ENCODE measurements at regions not wholly inside any gene's neighbourhood (a gene's known extent, or its start where the extent isn't known, plus 50 kb on each side); places are given as distances from the start of the nearest gene placed in this dataset.

DNA sequence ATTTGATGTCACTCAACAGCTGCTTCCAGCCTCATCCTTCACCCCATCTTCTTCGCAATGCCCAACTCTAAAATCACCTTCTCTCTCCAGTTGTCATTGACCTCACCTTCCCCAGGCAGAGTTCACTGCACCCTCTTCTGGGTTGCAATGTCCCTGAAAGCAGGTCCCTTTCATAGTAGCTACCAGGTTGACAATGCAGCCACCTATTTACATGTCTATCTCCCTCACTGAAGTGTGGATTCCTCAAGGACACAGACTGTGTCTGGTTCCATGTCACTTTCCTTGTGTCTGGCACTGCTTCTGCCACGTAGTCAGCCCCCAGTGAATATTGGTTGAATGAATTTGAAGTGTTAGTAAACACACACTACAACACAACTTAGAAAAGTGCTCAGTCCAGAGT lies 445.5 kb upstream of the WWC1 start:
- WGBS, result 92% methylated on average over 1 of the region's 2 CpGs

DNA sequence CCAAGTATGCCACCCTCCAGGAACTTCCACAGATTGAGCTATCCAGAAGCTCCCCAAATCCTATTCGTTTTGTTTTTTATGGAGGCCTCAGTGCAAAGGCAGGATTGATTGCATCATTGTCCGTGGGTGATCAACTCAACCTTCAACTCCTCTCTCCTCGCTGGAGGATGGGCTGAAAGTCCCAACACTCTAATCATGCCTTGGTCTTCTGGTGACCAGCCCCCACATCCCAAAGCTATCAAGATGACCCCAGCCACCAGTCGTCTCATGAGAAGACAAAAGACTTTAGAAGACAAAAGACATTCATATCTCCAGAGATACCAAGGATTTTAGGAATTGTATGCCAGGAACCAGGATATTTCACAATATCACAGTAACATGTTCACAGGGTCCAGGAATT lies 441.6 kb upstream of the WWC1 start:
- 87% methylated on average over 3 of the region's 4 CpGs for WGBS
- no peak overlapping the region for H2BK12ac ChIP-seq (ENCODE audit: low read length in 2 of 2)
- peaks cover 0 to 4% of the 10 kb centered on the region in 2 experiments for H3K27me3 ChIP-seq (ENCODE audit: control insufficient read depth in 1 of 2, insufficient read depth in 1 of 2, low read length in 2 of 2)
- no peak overlapping the region for H3K9ac ChIP-seq (ENCODE audit: low read length)
- no peak for DNase-seq
- H3K14ac ChIP-seq (ENCODE audit: low read length in 2 of 2), result no peak overlapping the region
- no peaks in the 10 kb centered on the region for H3K36me3 ChIP-seq (ENCODE audit: control insufficient read depth in 1 of 2, insufficient read depth in 2 of 2, low read depth in 1 of 2, low read length in 2 of 2)
- H3K4me1 ChIP-seq (ENCODE audit: control insufficient read depth, insufficient read depth, low read depth, low read length), result no peaks in the 10 kb centered on the region
- H2AK5ac ChIP-seq (ENCODE audit: low read length, severe bottlenecking), result no peak overlapping the region
- no peak overlapping the region for H3K4me2 ChIP-seq (ENCODE audit: low read length, poor library complexity, severe bottlenecking)
- H3K23ac ChIP-seq (ENCODE audit: low read length in 2 of 2), result no peak overlapping the region
- no peak overlapping the region for H3K4me3 ChIP-seq (ENCODE audit: insufficient read depth in 1 of 2, low read depth in 1 of 2, low read length in 2 of 2)
- no peak overlapping the region for H3K27ac ChIP-seq (ENCODE audit: low read length, poor library complexity, severe bottlenecking)
- no peak overlapping the region for H4K8ac ChIP-seq (ENCODE audit: low read length)
- H2BK15ac ChIP-seq (ENCODE audit: low read depth, poor library complexity, severe bottlenecking), result no peak overlapping the region
- H2BK120ac ChIP-seq (ENCODE audit: low read depth, low read length), result no peak overlapping the region
- no peak overlapping the region for H2AFZ ChIP-seq (ENCODE audit: low read depth, low read length)
- H3K79me1 ChIP-seq (replicated peaks; ENCODE audit: low read length, poor library complexity, severe bottlenecking), result peaks cover 12% of the 10 kb centered on the region
- no peaks in the 10 kb centered on the region for H3K9me3 ChIP-seq (ENCODE audit: control insufficient read depth, low read length)
- no peak overlapping the region for H3K4ac ChIP-seq (ENCODE audit: low read depth in 1 of 2, low read length in 2 of 2)
- H3K18ac ChIP-seq (ENCODE audit: low read depth in 1 of 2, low read length in 2 of 2), result no peak overlapping the region
- H2BK5ac ChIP-seq (ENCODE audit: low read depth, low read length, poor library complexity, severe bottlenecking), result no peak overlapping the region
- no peak overlapping the region for H4K91ac ChIP-seq (ENCODE audit: low read length)

More for the DNA sequence above, 445.5 kb upstream of the WWC1 start:
- Histone ChIP-seq H3K23ac (ENCODE audit: low read length in 2 of 2) (no peak overlapping the region), H3K9ac (ENCODE audit: low read length) (no peak overlapping the region), H3K36me3 (ENCODE audit: control insufficient read depth in 1 of 2, insufficient read depth in 2 of 2, low read depth in 1 of 2, low read length in 2 of 2) (no peaks in the 10 kb centered on the region), H3K14ac (ENCODE audit: low read length in 2 of 2) (no peak overlapping the region), H4K8ac (ENCODE audit: low read length) (no peak overlapping the region), H2AK5ac (ENCODE audit: low read length, severe bottlenecking) (no peak overlapping the region), H3K27me3 (ENCODE audit: control insufficient read depth in 1 of 2, insufficient read depth in 1 of 2, low read length in 2 of 2) (peaks cover 0 to 4% of the 10 kb centered on the region in 2 experiments), H3K79me1 (replicated peaks; ENCODE audit: low read length, poor library complexity, severe bottlenecking) (peaks cover 14% of the 10 kb centered on the region), H2BK5ac (ENCODE audit: low read depth, low read length, poor library complexity, severe bottlenecking) (no peak overlapping the region), H3K4me2 (ENCODE audit: low read length, poor library complexity, severe bottlenecking) (no peak overlapping the region), H2AFZ (ENCODE audit: low read depth, low read length) (no peak overlapping the region), H3K4me1 (ENCODE audit: control insufficient read depth, insufficient read depth, low read depth, low read length) (no peaks in the 10 kb centered on the region), H2BK15ac (ENCODE audit: low read depth, poor library complexity, severe bottlenecking) (no peak overlapping the region), H3K27ac (ENCODE audit: low read length, poor library complexity, severe bottlenecking) (no peak overlapping the region), H3K9me3 (ENCODE audit: control insufficient read depth, low read length) (no peaks in the 10 kb centered on the region), H4K91ac (ENCODE audit: low read length) (no peak overlapping the region), H3K18ac (ENCODE audit: low read depth in 1 of 2, low read length in 2 of 2) (no peak overlapping the region), H2BK120ac (ENCODE audit: low read depth, low read length) (no peak overlapping the region), H3K4ac (ENCODE audit: low read depth in 1 of 2, low read length in 2 of 2) (no peak overlapping the region), H2BK12ac (ENCODE audit: low read length in 2 of 2) (no peak overlapping the region), H3K4me3 (ENCODE audit: insufficient read depth in 1 of 2, low read depth in 1 of 2, low read length in 2 of 2) (no peak overlapping the region)
- no peak for DNase-seq

DNA sequence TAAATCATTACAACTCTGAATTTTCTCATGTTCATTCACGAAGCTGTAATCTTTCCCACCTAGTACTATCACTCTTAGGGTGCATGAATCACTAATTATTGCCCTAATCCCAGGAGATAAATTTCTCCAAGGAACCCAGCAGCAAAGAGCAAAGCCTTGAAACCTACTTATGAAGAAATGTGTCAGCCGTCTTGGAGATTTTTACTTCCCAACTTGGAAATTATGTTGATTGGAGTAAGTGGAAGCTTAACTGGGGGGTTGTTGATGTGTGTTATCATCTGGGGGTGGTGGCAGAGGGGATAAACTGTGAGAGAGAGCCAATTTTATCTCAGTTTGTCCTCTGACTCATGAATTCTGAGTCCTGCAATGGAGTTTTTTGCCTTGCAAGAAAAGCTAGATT lies 440.5 kb upstream of the WWC1 start:
- peaks cover 11% of the 10 kb centered on the region for H3K79me1 ChIP-seq (replicated peaks; ENCODE audit: low read length, poor library complexity, severe bottlenecking)
- H4K8ac ChIP-seq (ENCODE audit: low read length), result no peak overlapping the region
- no peak overlapping the region for H2BK15ac ChIP-seq (ENCODE audit: low read depth, poor library complexity, severe bottlenecking)
- WGBS, result 28% methylated on average over 2 of the region's 2 CpGs
- H3K4me1 ChIP-seq (ENCODE audit: control insufficient read depth, insufficient read depth, low read depth, low read length), result no peaks in the 10 kb centered on the region
- H3K4me2 ChIP-seq (ENCODE audit: low read length, poor library complexity, severe bottlenecking), result no peak overlapping the region
- peak; percentile 33 for DNase-seq
- H3K9ac ChIP-seq (ENCODE audit: low read length), result no peak overlapping the region
- H3K36me3 ChIP-seq (ENCODE audit: control insufficient read depth in 1 of 2, insufficient read depth in 2 of 2, low read depth in 1 of 2, low read length in 2 of 2), result no peaks in the 10 kb centered on the region
- no peak overlapping the region for H2BK120ac ChIP-seq (ENCODE audit: low read depth, low read length)
- no peak overlapping the region for H3K18ac ChIP-seq (ENCODE audit: low read depth in 1 of 2, low read length in 2 of 2)
- H2BK12ac ChIP-seq (ENCODE audit: low read length in 2 of 2), result no peak overlapping the region
- H3K27me3 ChIP-seq (ENCODE audit: control insufficient read depth in 1 of 2, insufficient read depth in 1 of 2, low read length in 2 of 2), result peaks cover 0 to 4% of the 10 kb centered on the region in 2 experiments
- no peak overlapping the region for H3K4me3 ChIP-seq (ENCODE audit: insufficient read depth in 1 of 2, low read depth in 1 of 2, low read length in 2 of 2)
- no peak overlapping the region for H3K23ac ChIP-seq (ENCODE audit: low read length in 2 of 2)
- no peak overlapping the region for H3K27ac ChIP-seq (ENCODE audit: low read length, poor library complexity, severe bottlenecking)
- H3K4ac ChIP-seq (ENCODE audit: low read depth in 1 of 2, low read length in 2 of 2), result no peak overlapping the region
- H2AK5ac ChIP-seq (ENCODE audit: low read length, severe bottlenecking), result no peak overlapping the region
- H2BK5ac ChIP-seq (ENCODE audit: low read depth, low read length, poor library complexity, severe bottlenecking), result no peak overlapping the region
- no peak overlapping the region for H3K14ac ChIP-seq (ENCODE audit: low read length in 2 of 2)
- no peak overlapping the region for H4K91ac ChIP-seq (ENCODE audit: low read length)
- no peaks in the 10 kb centered on the region for H3K9me3 ChIP-seq (ENCODE audit: control insufficient read depth, low read length)
- H2AFZ ChIP-seq (ENCODE audit: low read depth, low read length), result no peak overlapping the region

DNA sequence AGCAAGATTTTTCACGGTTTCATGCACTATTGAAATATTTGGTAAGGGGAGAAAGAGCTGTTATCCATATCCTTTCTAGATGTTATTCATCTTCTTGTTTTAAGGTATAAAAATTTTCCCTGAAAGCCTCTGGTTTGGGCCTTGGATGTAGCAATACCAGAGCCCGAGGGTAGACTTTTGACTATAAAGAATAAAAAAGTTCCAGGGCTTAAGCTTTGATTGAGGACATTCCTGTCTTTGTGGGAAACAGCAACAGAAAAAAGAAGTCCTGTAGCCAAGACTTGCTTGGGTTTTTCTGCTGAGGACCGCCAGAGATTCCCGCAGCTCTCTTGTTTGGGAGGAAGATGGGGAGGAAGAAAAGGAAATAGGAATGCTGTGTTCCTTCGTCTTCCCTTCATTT lies 440.0 kb upstream of the WWC1 start:
- Histone ChIP-seq H3K9ac (ENCODE audit: low read length) (no peak overlapping the region), H3K4me3 (ENCODE audit: insufficient read depth in 1 of 2, low read depth in 1 of 2, low read length in 2 of 2) (no peak overlapping the region), H2AFZ (ENCODE audit: low read depth, low read length) (no peak overlapping the region), H4K8ac (ENCODE audit: low read length) (no peak overlapping the region), H3K27ac (ENCODE audit: low read length, poor library complexity, severe bottlenecking) (no peak overlapping the region), H2BK120ac (ENCODE audit: low read depth, low read length) (no peak overlapping the region), H3K18ac (ENCODE audit: low read depth in 1 of 2, low read length in 2 of 2) (no peak overlapping the region), H3K79me1 (replicated peaks; ENCODE audit: low read length, poor library complexity, severe bottlenecking) (peaks cover 13% of the 10 kb centered on the region), H3K23ac (ENCODE audit: low read length in 2 of 2) (no peak overlapping the region), H3K27me3 (ENCODE audit: control insufficient read depth in 1 of 2, insufficient read depth in 1 of 2, low read length in 2 of 2) (no peaks in the 10 kb centered on the region), H2AK5ac (ENCODE audit: low read length, severe bottlenecking) (no peak overlapping the region), H3K4me1 (ENCODE audit: control insufficient read depth, insufficient read depth, low read depth, low read length) (no peaks in the 10 kb centered on the region), H3K36me3 (ENCODE audit: control insufficient read depth in 1 of 2, insufficient read depth in 2 of 2, low read depth in 1 of 2, low read length in 2 of 2) (no peaks in the 10 kb centered on the region), H2BK5ac (ENCODE audit: low read depth, low read length, poor library complexity, severe bottlenecking) (no peak overlapping the region), H3K4me2 (ENCODE audit: low read length, poor library complexity, severe bottlenecking) (no peak overlapping the region), H3K4ac (ENCODE audit: low read depth in 1 of 2, low read length in 2 of 2) (no peak overlapping the region), H3K9me3 (ENCODE audit: control insufficient read depth, low read length) (no peaks in the 10 kb centered on the region), H2BK12ac (ENCODE audit: low read length in 2 of 2) (no peak overlapping the region), H4K91ac (ENCODE audit: low read length) (no peak overlapping the region), H3K14ac (ENCODE audit: low read length in 2 of 2) (no peak overlapping the region), H2BK15ac (ENCODE audit: low read depth, poor library complexity, severe bottlenecking) (no peak overlapping the region)
- DNase-seq, result no peak
- WGBS, result 90% methylated on average over 3 of the region's 5 CpGs
